GM23248 (cell line): ENCODE measurements at regions not wholly inside any gene's neighbourhood (a gene's known extent, or its start where the extent isn't known, plus 50 kb on each side); places are given as distances from the start of the nearest gene placed in this dataset.
A peak's percentile ranks its signal among the peaks of the same experiment; 100 is the strongest.

Experiments
- DNase-seq: peaks from one replicate; pipeline ENCODE4 v3.0.0-alpha.2; 2015
- H2AFZ ChIP-seq: fragments of 200-600 bp; sonication (generic); 2 replicates; pipeline ENCODE4 v1.6.1; 2016; ENCODE audit warnings: antibody characterized with exemption
- H3F3A ChIP-seq: fragments of 200-600 bp; sonication (generic); 2 replicates; pipeline ENCODE4 v1.6.1; 2016; ENCODE audit warnings: mild to moderate bottlenecking, antibody characterized with exemption, mixed run types; ENCODE audit not compliant: insufficient read depth
- H3K27ac ChIP-seq: fragments of 200-600 bp; sonication (generic); 2 replicates; pipeline ENCODE4 v1.5.1; 2016; ENCODE audit warnings: mild to moderate bottlenecking
- H3K27me3 ChIP-seq: fragments of 200-600 bp; sonication (generic); replicated peaks from 2 replicates; pipeline ENCODE4 v1.6.1; 2016; ENCODE audit warnings: mild to moderate bottlenecking; ENCODE audit not compliant: insufficient read depth
- H3K36me3 ChIP-seq: fragments of 200-600 bp; sonication (generic); 2 replicates; pipeline ENCODE4 v1.6.1; 2016; ENCODE audit warnings: low read depth, mild to moderate bottlenecking
- H3K4me1 ChIP-seq: fragments of 200-600 bp; sonication (generic); 2 replicates; pipeline ENCODE4 v1.6.1; 2016; ENCODE audit warnings: mild to moderate bottlenecking; ENCODE audit not compliant: insufficient read depth
- H3K4me2 ChIP-seq: fragments of 200-600 bp; sonication (generic); one replicate; pipeline ENCODE4 v1.6.1; 2016; ENCODE audit warnings: mild to moderate bottlenecking; ENCODE audit not compliant: unreplicated experiment
- H3K4me3 ChIP-seq: fragments of 200-600 bp; sonication (generic); 2 replicates; pipeline ENCODE4 v1.5.1; 2016; ENCODE audit warnings: mild to moderate bottlenecking
- H3K79me2 ChIP-seq: fragments of 200-600 bp; sonication (generic); 2 replicates; pipeline ENCODE4 v1.6.1; 2016; ENCODE audit warnings: mild to moderate bottlenecking; ENCODE audit not compliant: insufficient read depth
- H3K9ac ChIP-seq: fragments of 200-600 bp; sonication (generic); 2 replicates; pipeline ENCODE4 v1.6.1; 2016; ENCODE audit warnings: mild to moderate bottlenecking
- H3K9me2 ChIP-seq: fragments of 200-600 bp; sonication (generic); 2 replicates; pipeline ENCODE4 v1.6.1; 2016; ENCODE audit warnings: mixed run types, mild to moderate bottlenecking, moderate library complexity; ENCODE audit not compliant: insufficient read depth
- H3K9me3 ChIP-seq: fragments of 200-600 bp; sonication (generic); one replicate; pipeline ENCODE4 v1.6.1; 2017; ENCODE audit warnings: low read depth
- H4K20me1 ChIP-seq: fragments of 200-600 bp; sonication (generic); 2 replicates; pipeline ENCODE4 v1.6.0; 2016; ENCODE audit not compliant: insufficient read depth
- EZH2 ChIP-seq: fragments of 200-600 bp; sonication (generic); IDR thresholded peaks from 2 replicates; pipeline ENCODE4 v1.6.1; 2018; ENCODE audit warnings: antibody characterized with exemption, mild to moderate bottlenecking; ENCODE audit not compliant: insufficient read depth, poor library complexity, severe bottlenecking
- EZH2phosphoT487 ChIP-seq: fragments of 200-600 bp; sonication (generic); IDR thresholded peaks from 2 replicates; pipeline ENCODE4 v1.6.1; 2018; ENCODE audit warnings: antibody characterized with exemption, moderate library complexity, mild to moderate bottlenecking, low read depth; ENCODE audit not compliant: insufficient read depth
- WGBS, 2 experiments: methylation state at CpG; one replicate each; pipeline ENCODE4 v1.1.6; 2015 to 2017; ENCODE audit warnings: low lambda C conversion rate in 2 of 2, low coverage in 1 of 2; ENCODE audit errors: missing lambda C conversion rate in 2 of 2; 5-methylcytosine and 5-hydroxymethylcytosine counted together
- in situ Hi-C: fragments of 300-500 bp; cut with MboI; formaldehyde crosslinking; loops from 2 replicates; pipeline ENCODE4 v1.15.0; 2020

- Histone ChIP-seq H2AFZ (peak overlapping the region; percentile 72), H3K4me3 (no peak overlapping the region; the same call in 1 of the 2 replicates), H3K27ac (no peak overlapping the region), H3K4me1 (peaks cover 26% of the 10 kb centered on the region), H3K9me3 (no peaks in the 10 kb centered on the region), H3K36me3 (no peaks in the 10 kb centered on the region), H3K27me3 (no peaks in the 10 kb centered on the region), H3K4me2 (no peak overlapping the region), H3F3A (peaks cover 15% of the 10 kb centered on the region), H3K9me2 (no peaks in the 10 kb centered on the region), H4K20me1 (no peaks in the 10 kb centered on the region), H3K9ac (no peak overlapping the region), H3K79me2 (no peaks in the 10 kb centered on the region)
- in situ Hi-C loops = no loop called here
- TF ChIP-seq EZH2 (no peak), EZH2phosphoT487 (no peak)
- 59% methylated on average over 10 of the region's 10 CpGs for WGBS, 2 experiments
- peak; percentile 47 for DNase-seq
Measured at GRCh38 chr13:26480246-26480855, 77.1 kb upstream of the WASF3 start.

- in situ Hi-C loops = no loop called here
- H3K4me2 ChIP-seq = peak overlapping the region; percentile 19
- 27 to 28% methylated on average over 3 of the region's 3 CpGs for WGBS, 2 experiments
Measured at GRCh38 chr13:26482451-26483197, 74.9 kb upstream of the WASF3 start.

DNA sequence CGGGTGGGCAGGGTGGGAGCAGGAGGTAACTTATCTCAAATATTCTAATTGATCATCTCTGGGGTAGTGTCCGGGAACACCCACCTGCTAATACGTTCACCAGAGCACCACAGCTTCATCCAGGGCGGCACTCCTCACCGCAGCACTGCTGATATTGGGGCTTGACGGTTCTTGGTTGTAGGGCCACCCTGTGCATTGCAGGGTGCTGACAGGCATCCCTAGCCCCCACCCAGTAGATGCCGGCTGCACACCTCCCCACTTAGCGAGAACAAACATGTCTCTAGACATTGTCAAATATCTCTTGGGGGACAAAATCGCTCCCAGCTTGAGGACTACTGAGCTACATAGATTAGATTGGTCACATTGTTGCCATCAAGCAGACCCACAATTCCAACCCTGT, 73.9 kb upstream of the WASF3 start:
- H3K4me2 ChIP-seq = no peak overlapping the region
- no peak for TF ChIP-seq EZH2phosphoT487
- TF ChIP-seq EZH2 = no peak
- no peak overlapping the region for H2AFZ ChIP-seq
- no peaks in the 10 kb centered on the region for H3K36me3 ChIP-seq
- 87 to 88% methylated on average over 9 of the region's 9 CpGs for WGBS, 2 experiments
- H3K27ac ChIP-seq = no peak overlapping the region
- H3K79me2 ChIP-seq = no peaks in the 10 kb centered on the region
- no peak overlapping the region for H3K9ac ChIP-seq
- no peaks in the 10 kb centered on the region for H3K27me3 ChIP-seq
- no peak overlapping the region for H3K4me3 ChIP-seq
- no peaks in the 10 kb centered on the region for H3K9me2 ChIP-seq
- H4K20me1 ChIP-seq = no peaks in the 10 kb centered on the region
- in situ Hi-C loops = no loop called here
- H3K9me3 ChIP-seq = no peaks in the 10 kb centered on the region
- H3K4me1 ChIP-seq = peaks cover 14% of the 10 kb centered on the region
- H3F3A ChIP-seq = no peaks in the 10 kb centered on the region
- DNase-seq = no peak

More at GRCh38 chr13:26482451-26483197, 74.9 kb upstream of the WASF3 start:
- TF ChIP-seq EZH2 (no peak), EZH2phosphoT487 (no peak)
- Histone ChIP-seq H3K4me3 (no peak overlapping the region), H3K27ac (no peak overlapping the region), H3K36me3 (no peaks in the 10 kb centered on the region), H3F3A (no peaks in the 10 kb centered on the region), H2AFZ (peak overlapping the region; percentile 60), H3K79me2 (no peaks in the 10 kb centered on the region), H3K9me3 (no peaks in the 10 kb centered on the region), H3K4me1 (peaks cover 14% of the 10 kb centered on the region), H3K9me2 (no peaks in the 10 kb centered on the region), H4K20me1 (no peaks in the 10 kb centered on the region), H3K27me3 (no peaks in the 10 kb centered on the region), H3K9ac (no peak overlapping the region)
- DNase-seq = peak; percentile 75

GRCh38 chr13:26484196-26484595, 73.3 kb upstream of the WASF3 start:
- H3K27me3 ChIP-seq = no peaks in the 10 kb centered on the region
- no peaks in the 10 kb centered on the region for H3F3A ChIP-seq
- no peak overlapping the region for H3K9ac ChIP-seq
- H3K4me3 ChIP-seq = no peak overlapping the region
- H3K27ac ChIP-seq = no peak overlapping the region
- TF ChIP-seq EZH2phosphoT487 = no peak
- TF ChIP-seq EZH2 = no peak
- in situ Hi-C loops = no loop called here
- 66 to 67% methylated on average over 6 of the region's 6 CpGs for WGBS, 2 experiments
- no peaks in the 10 kb centered on the region for H3K79me2 ChIP-seq
- no peaks in the 10 kb centered on the region for H4K20me1 ChIP-seq
- H3K4me1 ChIP-seq = peaks cover 14% of the 10 kb centered on the region
- no peak overlapping the region for H3K4me2 ChIP-seq
- H3K36me3 ChIP-seq = no peaks in the 10 kb centered on the region
- H2AFZ ChIP-seq = no peak overlapping the region
- H3K9me2 ChIP-seq = no peaks in the 10 kb centered on the region
- DNase-seq = no peak
- no peaks in the 10 kb centered on the region for H3K9me3 ChIP-seq
